ENCODE measurements at regions not wholly inside any gene's neighbourhood (a gene's known extent, or its start where the extent isn't known, plus 50 kb on each side); places are given as distances from the start of the nearest gene placed in this dataset.
"Not testable (repeated sequence)": the region's sequence is repeated elsewhere in the genome, so short reads cannot be mapped to it uniquely, and the experiment has no call there.

DNA sequence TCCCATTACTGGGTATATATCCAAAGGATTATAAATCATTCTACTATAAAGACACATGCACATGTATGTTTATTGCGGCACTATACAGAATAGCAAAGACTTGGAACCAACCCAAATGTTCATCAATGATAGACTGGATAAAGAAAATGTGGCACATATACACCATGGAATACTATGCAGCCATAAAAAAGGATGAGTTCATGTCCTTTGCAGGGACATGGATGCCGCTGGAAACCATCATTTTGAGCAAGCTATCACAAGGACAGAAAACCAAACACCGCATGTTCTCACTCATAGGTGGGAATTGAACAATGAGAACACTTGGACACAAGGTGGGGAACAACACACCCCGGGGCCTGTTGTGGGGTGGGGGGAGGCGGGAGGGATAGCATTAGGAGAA is 57.0 kb upstream of the NEUROD1 start:
- H3K4me3 ChIP-seq (ENCODE audit: low read length); H3K4me1 ChIP-seq (ENCODE audit: control insufficient read depth, insufficient read depth, low read length); ATAC-seq; H3K27me3 ChIP-seq (ENCODE audit: control insufficient read depth, insufficient read depth); intact Hi-C loops (cut with DNase I); H3K9me3 ChIP-seq (ENCODE audit: control insufficient read depth, low read length); DNase-seq; H3K27ac ChIP-seq (ENCODE audit: low read length): not testable (repeated sequence)
- 73% methylated on average over 5 of the region's 5 CpGs for WGBS

DNA sequence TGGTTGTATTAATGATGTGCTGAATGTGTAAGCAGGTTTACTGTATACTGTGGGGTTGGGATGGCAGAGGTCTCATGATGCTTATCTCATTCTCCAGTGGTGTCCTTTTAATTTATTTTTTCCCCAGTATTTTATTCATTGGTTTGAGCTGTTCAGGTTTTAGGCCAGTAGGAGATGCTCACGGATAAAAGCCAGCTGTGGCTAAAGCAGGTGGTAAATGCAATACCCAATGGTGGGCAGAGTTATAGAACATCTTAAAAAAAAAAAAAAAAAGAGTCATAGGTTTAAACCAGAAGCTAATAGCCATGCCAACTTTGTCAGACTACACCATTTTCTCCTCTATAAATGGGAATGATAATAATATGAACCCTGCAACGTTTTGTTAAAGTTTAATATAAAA is 57.8 kb upstream of the NEUROD1 start:
- WGBS: 30% methylated on average over 2 of the region's 2 CpGs
- intact Hi-C loops (cut with DNase I): no loop called here
- no peak for ATAC-seq
- H3K27me3 ChIP-seq (ENCODE audit: control insufficient read depth, insufficient read depth): no peaks in the 10 kb centered on the region
- H3K9me3 ChIP-seq (ENCODE audit: control insufficient read depth, low read length): no peaks in the 10 kb centered on the region
- no peak for DNase-seq
- no peak overlapping the region for H3K4me3 ChIP-seq (ENCODE audit: low read length)
- H3K27ac ChIP-seq (ENCODE audit: low read length): no peak overlapping the region
- H3K4me1 ChIP-seq (ENCODE audit: control insufficient read depth, insufficient read depth, low read length): no peaks in the 10 kb centered on the region

DNA sequence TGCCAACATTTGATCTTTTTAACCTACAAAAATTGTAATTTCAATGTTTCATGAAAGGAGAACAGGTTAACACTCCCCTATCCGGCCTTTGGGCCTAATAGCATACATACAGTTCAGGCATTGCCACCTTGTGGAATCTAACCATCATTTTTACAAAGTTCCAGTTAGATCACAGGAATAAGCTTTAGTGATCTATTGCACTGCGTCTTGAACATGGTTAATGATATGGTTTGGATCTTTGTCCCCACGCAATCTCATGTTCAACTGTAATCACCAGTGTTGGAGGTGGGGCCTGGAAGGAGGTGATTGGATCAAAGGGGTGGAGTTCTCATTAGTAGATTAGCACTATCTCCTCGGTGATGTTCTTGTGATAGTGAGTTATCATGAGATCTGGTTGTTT is 58.2 kb upstream of the NEUROD1 start:
- intact Hi-C loops (cut with DNase I): no loop called here
- Histone ChIP-seq H3K4me1 (ENCODE audit: control insufficient read depth, insufficient read depth, low read length) (no peaks in the 10 kb centered on the region), H3K27me3 (ENCODE audit: control insufficient read depth, insufficient read depth) (no peaks in the 10 kb centered on the region), H3K4me3 (ENCODE audit: low read length) (no peak overlapping the region), H3K9me3 (ENCODE audit: control insufficient read depth, low read length) (no peaks in the 10 kb centered on the region), H3K27ac (ENCODE audit: low read length) (no peak overlapping the region)
- 87% methylated on average over 4 of the region's 4 CpGs for WGBS
- ATAC-seq (no peak), DNase-seq (no peak)

DNA sequence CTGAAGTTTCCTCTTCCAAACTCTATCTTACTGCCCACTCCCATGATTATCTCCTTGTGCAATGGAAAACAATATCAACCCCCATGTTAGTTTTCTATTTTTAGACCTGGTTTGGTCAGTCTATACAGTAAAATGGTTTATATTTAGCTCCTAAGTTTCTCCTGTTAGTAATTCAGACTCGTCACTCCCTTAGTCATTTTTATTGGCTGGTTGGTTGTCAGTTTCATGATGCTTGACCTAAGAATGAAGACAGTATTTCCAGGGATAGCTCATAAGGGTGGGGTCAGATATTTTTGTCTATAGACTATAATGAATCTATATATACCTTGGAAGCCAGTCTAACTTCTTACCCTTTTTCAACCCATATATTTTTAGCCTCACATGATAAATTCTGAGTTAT is 61.4 kb upstream of the NEUROD1 start:
- H3K4me1 ChIP-seq (ENCODE audit: control insufficient read depth, insufficient read depth, low read length): no peaks in the 10 kb centered on the region
- no peak for DNase-seq
- ATAC-seq: no peak
- H3K27me3 ChIP-seq (ENCODE audit: control insufficient read depth, insufficient read depth): no peaks in the 10 kb centered on the region
- H3K9me3 ChIP-seq (ENCODE audit: control insufficient read depth, low read length): no peaks in the 10 kb centered on the region
- no peak overlapping the region for H3K27ac ChIP-seq (ENCODE audit: low read length)
- 22% methylated on average over 1 of the region's 1 CpG for WGBS
- intact Hi-C loops (cut with DNase I): loop anchor here (5.0 to 10.0 kb wide), 6 partner anchors 161 to 336 kb away; no protein-coding TSS in a partner anchor
- H3K4me3 ChIP-seq (ENCODE audit: low read length): no peak overlapping the region

DNA sequence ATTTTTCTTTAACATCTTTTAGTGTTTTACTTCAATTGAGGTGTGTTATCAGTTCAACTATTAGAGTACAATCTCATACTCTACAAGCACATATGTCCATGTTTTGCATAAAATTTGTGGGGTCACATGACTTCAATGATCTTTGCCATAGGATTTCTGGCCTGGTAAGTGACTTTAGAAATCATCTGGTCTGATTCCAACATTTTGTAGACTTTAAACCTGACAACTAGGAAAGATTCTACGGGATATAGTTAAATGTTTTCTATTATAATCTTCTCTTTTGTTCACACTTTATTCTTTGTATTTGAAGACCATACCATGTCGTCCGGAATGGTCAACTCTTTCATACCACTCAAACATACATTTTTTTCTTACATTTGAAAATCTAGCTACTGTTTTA is 62.0 kb upstream of the NEUROD1 start:
- H3K4me3 ChIP-seq (ENCODE audit: low read length): no peak overlapping the region
- DNase-seq: no peak
- no peaks in the 10 kb centered on the region for H3K4me1 ChIP-seq (ENCODE audit: control insufficient read depth, insufficient read depth, low read length)
- 45% methylated on average over 3 of the region's 3 CpGs for WGBS
- intact Hi-C loops (cut with DNase I): loop anchor here (5.0 to 10.0 kb wide), 6 partner anchors 160 to 335 kb away; no protein-coding TSS in a partner anchor
- H3K27me3 ChIP-seq (ENCODE audit: control insufficient read depth, insufficient read depth): no peaks in the 10 kb centered on the region
- no peak for ATAC-seq
- H3K27ac ChIP-seq (ENCODE audit: low read length): no peak overlapping the region
- H3K9me3 ChIP-seq (ENCODE audit: control insufficient read depth, low read length): no peaks in the 10 kb centered on the region

DNA sequence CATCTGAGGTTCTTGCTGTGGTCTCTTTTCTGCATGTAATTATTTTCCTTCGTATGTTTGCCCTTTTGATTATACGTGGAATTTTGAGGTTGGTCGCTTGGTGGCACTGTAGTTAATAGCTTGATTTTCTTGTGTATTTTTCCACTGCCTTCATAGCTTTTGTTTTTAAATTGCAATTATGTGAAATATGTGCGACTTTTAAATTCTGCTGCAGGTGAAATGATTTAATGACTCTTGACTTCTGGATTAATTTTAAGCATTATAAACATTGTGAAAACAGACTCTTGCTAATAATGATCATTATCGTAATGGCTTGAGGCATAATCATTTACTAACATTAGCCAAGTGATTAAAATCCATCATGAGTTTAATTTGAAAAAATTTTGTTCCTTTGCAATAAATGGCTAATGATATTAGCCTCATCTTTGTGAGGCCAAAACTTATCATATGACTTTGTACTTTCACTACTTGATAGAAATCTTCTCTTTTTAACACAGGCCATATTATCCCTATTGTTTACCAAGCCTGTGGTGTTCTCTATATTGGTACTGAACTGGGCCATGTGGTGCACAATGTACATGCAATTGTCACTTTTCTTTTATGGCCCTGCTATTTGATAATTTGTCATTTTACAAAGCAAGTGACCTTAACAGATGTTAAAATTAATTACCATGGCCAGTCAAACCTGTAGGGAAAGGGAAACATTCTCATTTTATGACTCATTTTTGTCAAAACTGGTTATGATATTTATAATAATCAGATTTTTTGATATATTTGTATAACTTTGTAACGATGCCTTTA is 62.8 kb upstream of the NEUROD1 start:
- Histone ChIP-seq H3K27me3 (ENCODE audit: control insufficient read depth, insufficient read depth) (no peaks in the 10 kb centered on the region), H3K4me1 (ENCODE audit: control insufficient read depth, insufficient read depth, low read length) (no peaks in the 10 kb centered on the region), H3K9me3 (ENCODE audit: control insufficient read depth, low read length) (no peaks in the 10 kb centered on the region), H3K27ac (ENCODE audit: low read length) (no peak overlapping the region), H3K4me3 (ENCODE audit: low read length) (no peak overlapping the region)
- intact Hi-C loops (cut with DNase I): loop anchor here (5.0 to 10.0 kb wide), 6 partner anchors 159 to 334 kb away; no protein-coding TSS in a partner anchor
- ATAC-seq (peak; percentile 48 to 50), DNase-seq (peak in 1 of 3 donors; percentile 16)
- 21% methylated on average over 6 of the region's 6 CpGs for WGBS

DNA sequence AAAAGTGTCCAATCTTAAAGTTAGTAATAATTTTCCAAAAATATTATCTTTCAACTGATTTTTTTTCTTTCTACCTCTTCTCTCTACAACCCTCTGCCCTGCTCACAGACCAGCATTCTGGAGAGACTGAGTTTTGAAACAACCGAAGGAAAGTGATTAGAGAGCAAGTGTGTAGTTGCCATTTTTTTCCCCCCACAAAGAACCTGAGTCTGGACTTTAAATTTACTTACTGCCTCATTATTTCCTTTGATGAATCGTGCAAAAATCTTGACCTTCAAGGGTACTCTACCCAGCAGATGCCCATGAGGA is 63.4 kb upstream of the NEUROD1 start:
- DNase-seq (no peak), ATAC-seq (no peak)
- H3K4me3 ChIP-seq (ENCODE audit: low read length): no peak overlapping the region
- WGBS: 84% methylated on average over 2 of the region's 2 CpGs
- no peaks in the 10 kb centered on the region for H3K4me1 ChIP-seq (ENCODE audit: control insufficient read depth, insufficient read depth, low read length)
- intact Hi-C loops (cut with DNase I): loop anchor here (5.0 to 10.0 kb wide), 6 partner anchors 159 to 334 kb away; no protein-coding TSS in a partner anchor
- no peaks in the 10 kb centered on the region for H3K27me3 ChIP-seq (ENCODE audit: control insufficient read depth, insufficient read depth)
- H3K9me3 ChIP-seq (ENCODE audit: control insufficient read depth, low read length): no peaks in the 10 kb centered on the region
- H3K27ac ChIP-seq (ENCODE audit: low read length): no peak overlapping the region

DNA sequence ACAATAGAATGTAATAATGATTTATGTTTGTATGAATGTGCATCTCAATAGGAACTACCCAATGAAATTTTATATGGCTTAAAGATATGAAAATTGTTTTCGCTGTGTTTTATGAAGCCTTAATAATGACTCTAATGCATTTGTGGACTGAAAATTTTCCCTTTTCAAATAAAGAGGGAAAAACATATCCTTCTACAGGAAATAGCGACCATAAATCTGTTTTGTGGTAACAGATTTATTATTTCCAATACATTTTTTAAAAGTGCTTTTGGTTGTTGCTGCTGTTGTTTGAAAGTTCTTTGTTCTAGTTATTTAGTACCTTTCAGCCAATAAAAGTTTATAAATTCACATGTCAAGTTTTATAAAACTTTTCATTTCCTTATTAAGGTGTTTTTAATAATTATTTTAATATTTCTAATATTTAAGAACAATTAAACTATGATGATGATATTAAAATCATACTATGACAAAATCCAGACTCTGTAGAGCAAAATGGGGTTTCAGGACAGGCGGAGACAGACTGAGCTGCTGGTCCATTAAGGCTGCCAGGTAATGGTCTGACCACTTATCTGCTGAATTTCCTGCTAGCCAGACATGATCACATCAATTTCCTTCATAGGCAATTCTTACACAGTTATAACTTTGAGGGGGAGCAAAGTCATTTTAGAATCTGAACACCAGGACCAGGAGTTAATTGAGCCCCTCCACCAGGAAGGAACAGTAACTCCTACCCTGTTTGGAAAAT is 65.7 kb upstream of the NEUROD1 start:
- intact Hi-C loops (cut with DNase I): loop anchor here in 3 of 4 donors (10.0 kb wide), 3 partner anchors 159 to 329 kb away; no protein-coding TSS in a partner anchor
- DNase-seq (no peak), ATAC-seq (no peak)
- Histone ChIP-seq H3K4me1 (ENCODE audit: control insufficient read depth, insufficient read depth, low read length) (no peaks in the 10 kb centered on the region), H3K27me3 (ENCODE audit: control insufficient read depth, insufficient read depth) (no peaks in the 10 kb centered on the region), H3K27ac (ENCODE audit: low read length) (no peak overlapping the region), H3K4me3 (ENCODE audit: low read length) (no peak overlapping the region), H3K9me3 (ENCODE audit: control insufficient read depth, low read length) (no peaks in the 10 kb centered on the region)
- 96% methylated on average over 3 of the region's 3 CpGs for WGBS

DNA sequence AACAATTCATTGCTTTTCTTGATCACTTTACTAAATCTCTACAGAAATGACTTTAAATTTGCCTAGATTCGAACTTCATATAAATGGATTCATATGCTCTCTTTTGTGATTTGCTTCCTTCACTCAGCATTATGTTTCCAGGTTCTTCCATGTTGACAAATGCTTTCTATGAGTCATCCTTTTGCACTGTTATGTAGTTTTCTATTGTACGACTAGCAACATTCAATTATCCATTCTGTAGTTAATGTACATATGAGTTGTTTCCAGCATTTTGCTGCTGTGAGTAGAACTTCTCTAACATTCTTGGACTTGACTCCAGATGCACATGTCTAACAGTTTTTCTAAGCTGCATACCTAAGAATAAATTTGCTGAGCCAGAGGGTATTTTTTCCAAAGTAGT is 66.5 kb upstream of the NEUROD1 start:
- ATAC-seq (no peak), DNase-seq (no peak)
- intact Hi-C loops (cut with DNase I): loop anchor here in 3 of 4 donors (10.0 kb wide), 3 partner anchors 158 to 328 kb away; no protein-coding TSS in a partner anchor
- WGBS: 86% methylated on average over 2 of the region's 2 CpGs
- Histone ChIP-seq H3K4me3 (ENCODE audit: low read length) (no peak overlapping the region), H3K9me3 (ENCODE audit: control insufficient read depth, low read length) (no peaks in the 10 kb centered on the region), H3K27me3 (ENCODE audit: control insufficient read depth, insufficient read depth) (no peaks in the 10 kb centered on the region), H3K27ac (ENCODE audit: low read length) (no peak overlapping the region), H3K4me1 (ENCODE audit: control insufficient read depth, insufficient read depth, low read length) (no peaks in the 10 kb centered on the region)

DNA sequence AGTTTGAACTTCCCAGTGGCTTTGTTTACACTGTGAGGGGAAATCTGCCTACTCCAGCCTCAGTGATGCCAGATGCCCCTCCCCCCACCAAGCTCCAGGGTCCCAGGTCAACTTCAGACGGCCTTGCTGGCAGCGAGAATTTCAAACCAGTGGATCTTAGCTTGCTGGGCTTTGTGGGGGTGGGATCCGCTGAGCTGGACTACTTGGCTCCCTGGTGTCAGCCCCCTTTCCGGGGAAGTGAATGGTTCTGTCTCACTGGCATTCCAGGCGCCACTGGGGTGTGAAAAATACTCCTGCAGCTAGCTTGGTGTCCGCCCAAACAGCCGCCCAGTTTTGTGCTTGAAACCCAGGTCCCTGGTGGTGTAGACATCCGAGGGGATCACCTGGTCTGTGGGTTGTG is 70.0 kb upstream of the NEUROD1 start:
- ATAC-seq: no peak
- no peaks in the 10 kb centered on the region for H3K4me1 ChIP-seq (ENCODE audit: control insufficient read depth, insufficient read depth, low read length)
- 80% methylated on average over 8 of the region's 8 CpGs for WGBS
- H3K27ac ChIP-seq (ENCODE audit: low read length): no peak overlapping the region
- no peaks in the 10 kb centered on the region for H3K27me3 ChIP-seq (ENCODE audit: control insufficient read depth, insufficient read depth)
- no peaks in the 10 kb centered on the region for H3K9me3 ChIP-seq (ENCODE audit: control insufficient read depth, low read length)
- H3K4me3 ChIP-seq (ENCODE audit: low read length): no peak overlapping the region
- no peak for DNase-seq
- intact Hi-C loops (cut with DNase I): no loop called here

DNA sequence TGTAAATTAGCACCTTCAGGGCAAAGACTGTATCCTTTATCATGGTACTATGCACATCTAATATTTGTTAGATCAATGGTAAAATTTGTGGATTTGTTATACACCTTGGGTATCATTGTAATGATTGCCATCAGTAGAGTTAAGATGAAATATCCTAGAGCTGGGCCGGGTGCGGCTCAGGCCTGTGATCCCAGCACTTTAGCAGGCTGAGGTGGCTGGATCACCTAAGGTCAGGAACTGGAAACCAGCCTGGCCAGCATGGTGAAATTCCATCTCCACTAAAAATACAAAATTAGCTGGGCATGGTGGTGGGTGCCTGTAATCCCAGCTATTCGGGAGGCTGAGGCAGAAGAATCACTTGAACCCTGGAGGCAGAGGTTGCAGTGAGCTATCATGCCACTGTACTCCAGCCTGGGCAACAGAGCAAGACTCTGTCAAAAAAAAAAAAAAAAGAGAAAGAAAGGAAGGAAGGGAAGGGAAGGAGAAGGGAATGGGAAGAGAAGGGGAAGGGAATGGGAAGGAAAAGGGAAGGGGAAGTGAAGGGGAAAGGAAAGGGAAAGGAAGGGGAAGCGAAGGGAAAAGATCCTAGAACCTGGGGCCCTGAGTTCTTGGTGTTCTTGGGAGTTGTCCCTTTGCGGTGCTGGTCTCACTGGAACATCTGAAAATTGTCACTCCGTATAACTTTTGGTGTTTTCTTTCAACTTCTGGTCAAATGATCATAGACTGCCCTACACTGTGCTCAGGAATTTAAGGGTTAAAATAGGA is 71.1 kb upstream of the NEUROD1 start:
- Histone ChIP-seq H3K27ac (ENCODE audit: low read length) (no peak overlapping the region), H3K4me3 (ENCODE audit: low read length) (no peak overlapping the region), H3K9me3 (ENCODE audit: control insufficient read depth, low read length) (no peaks in the 10 kb centered on the region), H3K27me3 (ENCODE audit: control insufficient read depth, insufficient read depth) (no peaks in the 10 kb centered on the region), H3K4me1 (ENCODE audit: control insufficient read depth, insufficient read depth, low read length) (no peaks in the 10 kb centered on the region)
- 96% methylated on average over 6 of the region's 6 CpGs for WGBS
- DNase-seq: no peak
- no peak for ATAC-seq
- intact Hi-C loops (cut with DNase I): no loop called here

All from right cardiac atrium (tissue), 5 donors.